ENCODE measurements at regions not wholly inside any gene's neighbourhood (a gene's known extent, or its start where the extent isn't known, plus 50 kb on each side); places are given as distances from the start of the nearest gene placed in this dataset.

DNA sequence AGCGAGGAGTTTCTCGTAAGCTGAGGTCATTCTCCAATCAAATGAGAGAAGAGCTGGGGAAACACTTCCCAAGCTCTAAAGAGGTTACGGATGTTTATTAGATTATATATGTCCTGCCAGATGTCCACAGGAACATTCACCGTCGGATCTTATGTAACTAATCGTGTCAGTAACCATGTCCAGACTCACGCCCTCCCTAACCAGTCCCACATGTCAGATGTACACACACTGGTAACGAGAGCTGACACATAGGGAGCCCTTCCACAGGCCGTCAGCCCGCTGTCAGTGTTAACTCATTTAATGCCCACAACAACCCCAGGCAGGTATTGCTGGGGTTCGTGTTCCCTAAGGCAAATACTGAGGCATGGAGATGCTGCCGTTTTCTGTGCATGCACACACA lies 223.7 kb upstream of the RTL1 start:
- TF ChIP-seq, protein P1, sequence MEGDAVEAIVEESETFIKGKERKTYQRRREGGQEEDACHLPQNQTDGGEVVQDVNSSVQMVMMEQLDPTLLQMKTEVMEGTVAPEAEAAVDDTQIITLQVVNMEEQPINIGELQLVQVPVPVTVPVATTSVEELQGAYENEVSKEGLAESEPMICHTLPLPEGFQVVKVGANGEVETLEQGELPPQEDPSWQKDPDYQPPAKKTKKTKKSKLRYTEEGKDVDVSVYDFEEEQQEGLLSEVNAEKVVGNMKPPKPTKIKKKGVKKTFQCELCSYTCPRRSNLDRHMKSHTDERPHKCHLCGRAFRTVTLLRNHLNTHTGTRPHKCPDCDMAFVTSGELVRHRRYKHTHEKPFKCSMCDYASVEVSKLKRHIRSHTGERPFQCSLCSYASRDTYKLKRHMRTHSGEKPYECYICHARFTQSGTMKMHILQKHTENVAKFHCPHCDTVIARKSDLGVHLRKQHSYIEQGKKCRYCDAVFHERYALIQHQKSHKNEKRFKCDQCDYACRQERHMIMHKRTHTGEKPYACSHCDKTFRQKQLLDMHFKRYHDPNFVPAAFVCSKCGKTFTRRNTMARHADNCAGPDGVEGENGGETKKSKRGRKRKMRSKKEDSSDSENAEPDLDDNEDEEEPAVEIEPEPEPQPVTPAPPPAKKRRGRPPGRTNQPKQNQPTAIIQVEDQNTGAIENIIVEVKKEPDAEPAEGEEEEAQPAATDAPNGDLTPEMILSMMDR (IDR thresholded peaks at IDR 0.05 in 2 of 3, conservative IDR thresholded peaks at IDR 0.05 in 1 of 3; ENCODE audit: borderline replicate concordance in 1 of 3, insufficient read depth in 1 of 3, low read depth in 2 of 3, low read length in 2 of 3), result no peak
- TF ChIP-seq POLR2AphosphoS5 (IDR thresholded peaks at IDR 0.05; ENCODE audit: low read depth, low read length) (no peak), CBX3 (IDR thresholded peaks at IDR 0.05; ENCODE audit: low read depth) (no peak), POLR2A (IDR thresholded peaks at IDR 0.05; ENCODE audit: borderline replicate concordance, extremely low read depth, insufficient read depth, insufficient read length) (no peak), SIN3A (IDR thresholded peaks at IDR 0.05; ENCODE audit: low read depth) (no peak), EZH2 (IDR thresholded peaks at IDR 0.05) (no peak), EGR1 (IDR thresholded peaks at IDR 0.05; ENCODE audit: low read depth) (no peak)
